Cardiac muscle cell (in vitro differentiated cells and primary cell): ENCODE measurements at regions not wholly inside any gene's neighbourhood (a gene's known extent, or its start where the extent isn't known, plus 50 kb on each side); places are given as distances from the start of the nearest gene placed in this dataset.

Experiments used
- DNase-seq, 2 donors: peaks; one replicate each; pipeline versions ENCODE4 v3.0.0 to v3.0.0-alpha.2; 2010 to 2017; ENCODE audit warnings: low read depth in 1 of 2, low spot score in 1 of 2
- H3K27ac ChIP-seq: fragments of 200-600 bp; sonication (generic); 2 replicates; pipeline ENCODE4 v1.5.1; 2016
- H3K27me3 ChIP-seq: fragments of 200-600 bp; sonication (generic); 2 replicates; pipeline ENCODE4 v1.6.0; 2016; ENCODE audit warnings: control low read depth
- H3K36me3 ChIP-seq: fragments of 200-600 bp; sonication (generic); 2 replicates; pipeline ENCODE4 v1.5.1; 2016; ENCODE audit warnings: control low read depth
- H3K4me1 ChIP-seq: fragments of 200-600 bp; sonication (generic); 2 replicates; pipeline ENCODE4 v1.8.1; 2017; ENCODE audit warnings: low read depth, mild to moderate bottlenecking, mixed run types
- H3K4me3 ChIP-seq: fragments of 200-600 bp; sonication (generic); 2 replicates; pipeline ENCODE4 v1.5.1; 2016; ENCODE audit warnings: mild to moderate bottlenecking
- H3K9me3 ChIP-seq: fragments of 200-600 bp; sonication (generic); 2 replicates; pipeline ENCODE4 v1.5.1; 2017; ENCODE audit warnings: low read depth, mild to moderate bottlenecking, control low read depth
- CTCF ChIP-seq: IDR thresholded peaks from 2 replicates; pipeline ENCODE4 v1.5.1; 2012; ENCODE audit warnings: low read depth, mild to moderate bottlenecking, low read length

- H3K27me3 ChIP-seq: no peaks in the 10 kb centered on the region
- DNase-seq: no peak
- TF ChIP-seq CTCF: no peak
- H3K27ac ChIP-seq: no peak overlapping the region
- no peak overlapping the region for H3K4me3 ChIP-seq
- no peaks in the 10 kb centered on the region for H3K4me1 ChIP-seq
- H3K9me3 ChIP-seq: no peaks in the 10 kb centered on the region
- no peaks in the 10 kb centered on the region for H3K36me3 ChIP-seq
These were observed 171.9 kb upstream of the RHOBTB1 start for GRCh38 chr10:61115897-61116296.

GRCh38 chr10:61112771-61113170 is 168.8 kb upstream of the RHOBTB1 start:
- DNase-seq: no peak

GRCh38 chr10:61110936-61111335 is 167.0 kb upstream of the RHOBTB1 start:
- DNase-seq: no peak
- no peaks in the 10 kb centered on the region for H3K36me3 ChIP-seq
- no peaks in the 10 kb centered on the region for H3K27me3 ChIP-seq
- H3K27ac ChIP-seq: no peak overlapping the region
- H3K4me3 ChIP-seq: no peak overlapping the region
- no peak for TF ChIP-seq CTCF
- H3K4me1 ChIP-seq: no peaks in the 10 kb centered on the region
- no peaks in the 10 kb centered on the region for H3K9me3 ChIP-seq

More at GRCh38 chr10:61112771-61113170, 168.8 kb upstream of the RHOBTB1 start:
- Histone ChIP-seq H3K4me1 (no peaks in the 10 kb centered on the region), H3K27ac (no peak overlapping the region), H3K4me3 (no peak overlapping the region), H3K9me3 (no peaks in the 10 kb centered on the region), H3K36me3 (no peaks in the 10 kb centered on the region), H3K27me3 (no peaks in the 10 kb centered on the region)
- TF ChIP-seq CTCF: no peak

GRCh38 chr10:61110188-61110844 is 166.3 kb upstream of the RHOBTB1 start:
- H3K4me3 ChIP-seq: no peak overlapping the region
- no peaks in the 10 kb centered on the region for H3K36me3 ChIP-seq
- H3K4me1 ChIP-seq: no peaks in the 10 kb centered on the region
- TF ChIP-seq CTCF: no peak
- no peaks in the 10 kb centered on the region for H3K27me3 ChIP-seq
- no peaks in the 10 kb centered on the region for H3K9me3 ChIP-seq
- DNase-seq: peak in 1 of 2 donors; percentile 11
- no peak overlapping the region for H3K27ac ChIP-seq

GRCh38 chr10:61108915-61109314 is 164.9 kb upstream of the RHOBTB1 start:
- Histone ChIP-seq H3K27me3 (no peaks in the 10 kb centered on the region), H3K9me3 (no peaks in the 10 kb centered on the region), H3K4me1 (no peaks in the 10 kb centered on the region), H3K27ac (no peak overlapping the region), H3K36me3 (no peaks in the 10 kb centered on the region), H3K4me3 (no peak overlapping the region)
- TF ChIP-seq CTCF: no peak
- DNase-seq: no peak
